Pancreas (tissue), 10 donors: ENCODE measurements at regions not wholly inside any gene's neighbourhood (a gene's known extent, or its start where the extent isn't known, plus 50 kb on each side); places are given as distances from the start of the nearest gene placed in this dataset.

Experiments
- ATAC-seq, 4 donors: fragments of 200-7000 bp; cut with Tn5 transposase; one replicate each; pipeline versions ENCODE4 v1.8.0 to v1.9.1; 2020; ENCODE audit warnings: mild to moderate bottlenecking in 4 of 4, moderate library complexity in 4 of 4
- DNase-seq, 6 donors: peaks; one replicate each; pipeline ENCODE4 v3.0.0-alpha.2; 2020
- FAIRE-seq: peaks from 2 replicates; lab custom pipeline; 2012; peaks lifted over from hg19 to GRCh38; lab: Jason Lieb, UNC
- H3K27ac ChIP-seq, 4 donors: fragments of 200-600 bp; sonication (generic); 1 replicate in 3 of 4; 2 replicates in 1 of 4; pipeline versions ENCODE4 v1.5.0 to v1.8.0; 2020
- H3K27me3 ChIP-seq, 4 donors: fragments of 200-600 bp; one replicate each; pipeline ENCODE4 v1.8.0; 2021
- H3K36me3 ChIP-seq, 3 donors: fragments of 200-600 bp; sonication (generic) in 1 of 3; one replicate each; pipeline versions ENCODE4 v1.5.0 to v1.8.0; 2020 to 2021
- H3K4me1 ChIP-seq, 3 donors: fragments of 200-600 bp; one replicate each; pipeline ENCODE4 v1.8.0; 2021
- H3K4me3 ChIP-seq, 4 donors: fragments of 200-600 bp; sonication (generic) in 2 of 4; one replicate each; pipeline versions ENCODE4 v1.5.0 to v1.8.0; 2020 to 2021
- H3K9me3 ChIP-seq, 4 donors: fragments of 200-600 bp; one replicate each; pipeline ENCODE4 v1.8.0; 2021
- WGBS, 2 donors: extraction: QIAGEN DNeasy Blood & Tissue Kit; methylation state at CpG; one replicate each; pipeline ENCODE4 v1.1.7; 2013; 5-methylcytosine and 5-hydroxymethylcytosine counted together
- intact Hi-C, 3 donors: fragments of 100-400 bp; cut with DNase I; formaldehyde crosslinking; loops; one replicate each; pipeline versions ENCODE4 v1.11.1 to v1.14.2; 2022
- TF ChIP-seq, protein P1 (sequence below), 4 donors: fragments of 200-600 bp; sonication (generic) in 3 of 4; IDR thresholded peaks; one replicate each; pipeline versions ENCODE4 v1.5.0 to v1.8.0; 2021; ENCODE audit warnings: antibody characterized with exemption in 4 of 4
- donor health status: healthy with polysubstance abuse.
- donor health status: DM: no; HTN: no; CAD: no; lungs with moderate emphysema.
- donor health status: DM: no; HTN: no; CAD: no.
- donor health status: control.
- donor health status: control.
- donor health status: Bipolar disorder and iron deficiency.
- donor health status: DM: yes; HTN: yes; CAD: no.
- donor health status: DM: no; HTN: no; CAD: no.
- donor health status: DM: no; HTN: no; CAD: no.
- donor health status: DM: yes; HTN: yes; CAD: no.

- H3K36me3 ChIP-seq = no peaks in the 10 kb centered on the region
- ATAC-seq = no peak
- no peak for FAIRE-seq
- no peak overlapping the region for H3K27ac ChIP-seq
- H3K9me3 ChIP-seq = no peaks in the 10 kb centered on the region
- no peaks in the 10 kb centered on the region for H3K27me3 ChIP-seq
- 50 to 57% methylated on average over 3 of the region's 3 CpGs for WGBS, 2 donors
- DNase-seq = no peak
- H3K4me3 ChIP-seq = no peak overlapping the region
- H3K4me1 ChIP-seq = no peaks in the 10 kb centered on the region
- intact Hi-C loops = no loop called here
- TF ChIP-seq, protein P1, sequence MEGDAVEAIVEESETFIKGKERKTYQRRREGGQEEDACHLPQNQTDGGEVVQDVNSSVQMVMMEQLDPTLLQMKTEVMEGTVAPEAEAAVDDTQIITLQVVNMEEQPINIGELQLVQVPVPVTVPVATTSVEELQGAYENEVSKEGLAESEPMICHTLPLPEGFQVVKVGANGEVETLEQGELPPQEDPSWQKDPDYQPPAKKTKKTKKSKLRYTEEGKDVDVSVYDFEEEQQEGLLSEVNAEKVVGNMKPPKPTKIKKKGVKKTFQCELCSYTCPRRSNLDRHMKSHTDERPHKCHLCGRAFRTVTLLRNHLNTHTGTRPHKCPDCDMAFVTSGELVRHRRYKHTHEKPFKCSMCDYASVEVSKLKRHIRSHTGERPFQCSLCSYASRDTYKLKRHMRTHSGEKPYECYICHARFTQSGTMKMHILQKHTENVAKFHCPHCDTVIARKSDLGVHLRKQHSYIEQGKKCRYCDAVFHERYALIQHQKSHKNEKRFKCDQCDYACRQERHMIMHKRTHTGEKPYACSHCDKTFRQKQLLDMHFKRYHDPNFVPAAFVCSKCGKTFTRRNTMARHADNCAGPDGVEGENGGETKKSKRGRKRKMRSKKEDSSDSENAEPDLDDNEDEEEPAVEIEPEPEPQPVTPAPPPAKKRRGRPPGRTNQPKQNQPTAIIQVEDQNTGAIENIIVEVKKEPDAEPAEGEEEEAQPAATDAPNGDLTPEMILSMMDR (IDR thresholded peaks at IDR 0.05) = no peak
These were observed 224.0 kb upstream of the ARHGEF26 start for GRCh38 chr3:153897025-153897723.

DNA sequence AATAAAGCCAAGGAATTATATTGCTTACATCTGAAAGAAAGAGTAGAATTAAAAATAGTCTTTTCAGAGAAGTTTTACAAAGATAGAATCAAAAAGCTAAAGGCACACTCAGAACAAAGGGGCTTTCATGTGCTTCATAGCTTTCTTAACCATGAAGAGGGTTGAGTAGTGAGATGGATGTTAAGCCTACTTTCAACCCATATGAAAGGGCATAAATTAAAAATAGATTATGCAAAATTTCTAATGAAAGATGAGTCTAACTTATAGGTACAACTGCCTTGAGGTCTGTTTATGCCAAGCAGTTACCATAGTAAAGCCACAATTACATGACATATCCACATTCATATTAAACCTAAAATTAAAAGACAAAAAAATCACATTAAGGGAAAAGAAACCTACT, 223.3 kb upstream of the ARHGEF26 start:
- no peaks in the 10 kb centered on the region for H3K4me1 ChIP-seq
- no peak overlapping the region for H3K4me3 ChIP-seq
- DNase-seq (no peak), ATAC-seq (no peak), FAIRE-seq (no peak)
- H3K27me3 ChIP-seq = peaks cover 0 to under 1% (median 0%) of the 10 kb centered on the region in 4 donors
- no peak overlapping the region for H3K27ac ChIP-seq
- intact Hi-C loops = no loop called here
- H3K9me3 ChIP-seq = no peaks in the 10 kb centered on the region
- TF ChIP-seq, protein P1 (IDR thresholded peaks at IDR 0.05) = no peak
- H3K36me3 ChIP-seq = no peaks in the 10 kb centered on the region

- Histone ChIP-seq H3K4me3 (no peak overlapping the region), H3K4me1 (no peaks in the 10 kb centered on the region), H3K36me3 (no peaks in the 10 kb centered on the region), H3K27me3 (peaks cover 0 to 15% (median 0%) of the 10 kb centered on the region in 4 donors), H3K27ac (no peak overlapping the region), H3K9me3 (no peaks in the 10 kb centered on the region)
- intact Hi-C loops = no loop called here
- no peak for ATAC-seq
- DNase-seq = no peak
- 89 to 95% methylated on average over 2 of the region's 2 CpGs for WGBS, 2 donors
- TF ChIP-seq, protein P1 (IDR thresholded peaks at IDR 0.05) = no peak
- no peak for FAIRE-seq
These were observed 220.0 kb upstream of the ARHGEF26 start for GRCh38 chr3:153901152-153901551.

DNA sequence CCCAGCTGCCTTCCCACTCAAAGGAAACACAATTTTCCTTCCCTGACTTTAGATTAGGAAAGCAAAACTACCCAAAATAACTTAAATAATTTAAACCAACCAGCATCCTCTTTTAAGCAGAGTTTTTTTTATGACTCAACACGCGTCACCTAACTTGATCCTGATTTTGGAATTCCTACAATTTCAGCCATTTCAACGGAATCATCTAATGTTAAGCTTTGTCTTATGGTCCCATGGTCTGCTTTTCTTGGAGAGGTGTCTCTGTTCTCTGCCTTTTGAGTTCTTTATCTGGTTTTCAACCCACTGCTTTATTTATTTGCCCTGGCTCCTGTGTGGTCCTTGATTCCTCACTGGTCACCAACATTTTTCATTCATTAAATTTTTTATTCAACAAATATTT, 219.2 kb upstream of the ARHGEF26 start:
- intact Hi-C loops = no loop called here
- DNase-seq = no peak
- TF ChIP-seq, protein P1 (IDR thresholded peaks at IDR 0.05) = no peak
- Histone ChIP-seq H3K4me3 (no peak overlapping the region), H3K27ac (no peak overlapping the region), H3K27me3 (peaks cover 0 to 15% (median 0%) of the 10 kb centered on the region in 4 donors), H3K9me3 (no peaks in the 10 kb centered on the region), H3K4me1 (no peaks in the 10 kb centered on the region), H3K36me3 (no peaks in the 10 kb centered on the region)
- ATAC-seq = no peak
- no peak for FAIRE-seq
- 82 to 91% methylated on average over 3 of the region's 3 CpGs for WGBS, 2 donors

DNA sequence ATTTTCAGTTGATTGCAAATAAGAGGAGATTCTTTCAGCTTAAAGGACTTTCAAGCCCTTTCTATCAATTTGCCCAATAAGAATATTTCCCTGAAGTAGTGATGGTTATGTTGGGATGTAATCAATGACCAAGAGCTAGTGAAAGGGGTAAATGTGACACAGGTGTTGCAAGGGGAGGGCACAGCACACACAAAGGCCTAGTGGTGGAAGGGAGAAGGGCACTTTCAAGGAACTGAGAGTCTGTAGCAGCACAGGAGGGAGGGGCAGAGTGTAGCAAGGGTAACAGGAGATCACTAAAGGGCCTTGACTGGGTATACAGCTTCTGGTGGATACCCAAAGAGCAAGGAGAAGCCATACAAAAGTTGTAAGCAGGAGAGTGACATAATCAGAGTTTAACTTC, 217.8 kb upstream of the ARHGEF26 start:
- no peak overlapping the region for H3K27ac ChIP-seq
- intact Hi-C loops = no loop called here
- DNase-seq (no peak), FAIRE-seq (no peak), ATAC-seq (no peak)
- no peaks in the 10 kb centered on the region for H3K4me1 ChIP-seq
- H3K27me3 ChIP-seq = peaks cover 0 to 15% (median 0%) of the 10 kb centered on the region in 4 donors
- H3K4me3 ChIP-seq = no peak overlapping the region
- no peaks in the 10 kb centered on the region for H3K36me3 ChIP-seq
- TF ChIP-seq, protein P1 (IDR thresholded peaks at IDR 0.05) = no peak
- H3K9me3 ChIP-seq = no peaks in the 10 kb centered on the region
